DOHH2 (cell line): ENCODE measurements at regions not wholly inside any gene's neighbourhood (a gene's known extent, or its start where the extent isn't known, plus 50 kb on each side); places are given as distances from the start of the nearest gene placed in this dataset.

Experiments used
- EZH2phosphoT487 ChIP-seq: fragments of 200-600 bp; sonication (generic); IDR thresholded peaks from 2 replicates; pipeline ENCODE4 v1.6.1; 2017; ENCODE audit warnings: borderline replicate concordance, mild to moderate bottlenecking, antibody characterized with exemption, low read length, moderate library complexity, mixed read lengths
- TF ChIP-seq, protein P1 (sequence below): fragments of 200-600 bp; sonication (generic); IDR thresholded peaks from one replicate; pipeline ENCODE4 v1.5.1; 2014; ENCODE audit warnings: antibody characterized with exemption, mild to moderate bottlenecking, low read depth, low read length; ENCODE audit not compliant: poor library complexity, severe bottlenecking

DNA sequence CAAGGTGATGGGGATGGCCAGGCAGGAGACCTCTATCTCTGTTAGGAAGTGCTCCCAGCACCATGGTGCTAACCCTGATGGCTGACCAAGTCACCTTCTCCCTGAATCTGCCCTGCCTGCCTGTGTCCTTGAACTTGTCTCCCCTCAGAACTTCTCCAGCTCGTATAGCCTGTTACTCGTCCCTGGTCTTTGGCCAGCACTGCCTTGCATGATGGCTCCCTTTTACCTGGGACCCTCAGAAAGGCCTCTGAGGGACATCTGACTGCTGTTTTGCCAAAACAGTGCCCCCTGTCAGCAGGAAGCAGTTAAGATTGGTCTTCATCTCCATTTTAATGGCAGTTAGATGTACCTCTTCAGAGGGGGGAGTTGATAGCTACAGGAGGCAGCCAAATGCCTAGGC is 148.3 kb downstream of the RHOU start:
- TF ChIP-seq, protein P1, sequence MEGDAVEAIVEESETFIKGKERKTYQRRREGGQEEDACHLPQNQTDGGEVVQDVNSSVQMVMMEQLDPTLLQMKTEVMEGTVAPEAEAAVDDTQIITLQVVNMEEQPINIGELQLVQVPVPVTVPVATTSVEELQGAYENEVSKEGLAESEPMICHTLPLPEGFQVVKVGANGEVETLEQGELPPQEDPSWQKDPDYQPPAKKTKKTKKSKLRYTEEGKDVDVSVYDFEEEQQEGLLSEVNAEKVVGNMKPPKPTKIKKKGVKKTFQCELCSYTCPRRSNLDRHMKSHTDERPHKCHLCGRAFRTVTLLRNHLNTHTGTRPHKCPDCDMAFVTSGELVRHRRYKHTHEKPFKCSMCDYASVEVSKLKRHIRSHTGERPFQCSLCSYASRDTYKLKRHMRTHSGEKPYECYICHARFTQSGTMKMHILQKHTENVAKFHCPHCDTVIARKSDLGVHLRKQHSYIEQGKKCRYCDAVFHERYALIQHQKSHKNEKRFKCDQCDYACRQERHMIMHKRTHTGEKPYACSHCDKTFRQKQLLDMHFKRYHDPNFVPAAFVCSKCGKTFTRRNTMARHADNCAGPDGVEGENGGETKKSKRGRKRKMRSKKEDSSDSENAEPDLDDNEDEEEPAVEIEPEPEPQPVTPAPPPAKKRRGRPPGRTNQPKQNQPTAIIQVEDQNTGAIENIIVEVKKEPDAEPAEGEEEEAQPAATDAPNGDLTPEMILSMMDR: no peak
- no peak for TF ChIP-seq EZH2phosphoT487
